H9 (cell line): ENCODE measurements at regions not wholly inside any gene's neighbourhood (a gene's known extent, or its start where the extent isn't known, plus 50 kb on each side); places are given as distances from the start of the nearest gene placed in this dataset.

Source experiments
- DNase-seq: peaks from one replicate; pipeline ENCODE4 v3.0.0-alpha.2; 2017
- H2AFZ ChIP-seq: one replicate; pipeline ENCODE4 v1.6.1; 2013; ENCODE audit warnings: mild to moderate bottlenecking, low read length, control low read depth, moderate library complexity
- H2AK5ac ChIP-seq: 2 replicates; pipeline ENCODE4 v1.6.1; 2013; ENCODE audit warnings: low read length, control low read depth, mixed read lengths; ENCODE audit not compliant: insufficient read length
- H2BK120ac ChIP-seq: one replicate; pipeline ENCODE4 v1.6.1; 2013; ENCODE audit warnings: low read depth, mild to moderate bottlenecking, low read length, control low read depth, inconsistent platforms; ENCODE audit not compliant: poor library complexity, severe bottlenecking
- H2BK12ac ChIP-seq: 2 replicates; pipeline ENCODE4 v1.6.1; 2013; ENCODE audit warnings: low read length, control low read depth, mixed read lengths, low read depth; ENCODE audit not compliant: insufficient read length
- H2BK15ac ChIP-seq: 2 replicates; pipeline ENCODE4 v1.6.1; 2013; ENCODE audit warnings: low read depth, low read length, control low read depth
- H2BK20ac ChIP-seq: one replicate; pipeline ENCODE4 v1.6.1; 2013; ENCODE audit warnings: low read depth, mild to moderate bottlenecking, low read length, control low read depth, inconsistent platforms; ENCODE audit not compliant: poor library complexity, severe bottlenecking
- H2BK5ac ChIP-seq: 2 replicates; pipeline ENCODE4 v1.6.1; 2013; ENCODE audit warnings: low read length, control low read depth, mixed read lengths; ENCODE audit not compliant: insufficient read length
- H3K14ac ChIP-seq: 2 replicates; pipeline ENCODE4 v1.6.1; 2013; ENCODE audit warnings: low read length, control low read depth; ENCODE audit not compliant: insufficient read depth
- H3K18ac ChIP-seq: 2 replicates; pipeline ENCODE4 v1.6.1; 2013; ENCODE audit warnings: low read depth, mild to moderate bottlenecking, mixed read lengths, low read length, control low read depth; ENCODE audit not compliant: insufficient read length
- H3K23ac ChIP-seq: 2 replicates; pipeline ENCODE4 v1.6.1; 2013; ENCODE audit warnings: low read length, control low read depth, mixed read lengths, low read depth; ENCODE audit not compliant: insufficient read length
- H3K23me2 ChIP-seq: 2 replicates; pipeline ENCODE4 v1.6.1; 2013; ENCODE audit warnings: low read depth, mild to moderate bottlenecking, mixed read lengths, low read length, control low read depth; ENCODE audit not compliant: insufficient read length, poor library complexity, severe bottlenecking
- H3K27ac ChIP-seq: 2 replicates; pipeline ENCODE4 v1.5.1; 2013; ENCODE audit warnings: low read length, control low read depth, mixed read lengths, low read depth; ENCODE audit not compliant: insufficient read length
- H3K27me3 ChIP-seq: 2 replicates; pipeline ENCODE4 v1.6.1; 2013; ENCODE audit warnings: low read length, control low read depth, inconsistent platforms; ENCODE audit not compliant: insufficient read depth
- H3K4ac ChIP-seq: 2 replicates; pipeline ENCODE4 v1.6.1; 2013; ENCODE audit warnings: low read depth, mild to moderate bottlenecking, control low read depth, inconsistent platforms, low read length, moderate library complexity
- H3K4me1 ChIP-seq: 2 replicates; pipeline ENCODE4 v1.6.1; 2013; ENCODE audit warnings: low read length, control low read depth, inconsistent platforms; ENCODE audit not compliant: insufficient read depth
- H3K4me2 ChIP-seq: 2 replicates; pipeline ENCODE4 v1.6.1; 2013; ENCODE audit warnings: low read length, control low read depth, mixed read lengths; ENCODE audit not compliant: insufficient read length, insufficient read depth
- H3K56ac ChIP-seq: 2 replicates; pipeline ENCODE4 v1.6.1; 2013; ENCODE audit warnings: low read depth, mild to moderate bottlenecking, mixed read lengths, low read length, control low read depth; ENCODE audit not compliant: insufficient read length
- H3K79me1 ChIP-seq: 2 replicates; pipeline ENCODE4 v1.6.1; 2013; ENCODE audit warnings: low read depth, mild to moderate bottlenecking, moderate library complexity, low read length, control low read depth, inconsistent platforms; ENCODE audit not compliant: insufficient read depth, poor library complexity, severe bottlenecking
- H3K79me2 ChIP-seq: 2 replicates; pipeline ENCODE4 v1.6.1; 2013; ENCODE audit warnings: low read length, control low read depth, inconsistent platforms; ENCODE audit not compliant: insufficient read depth
- H3K9ac ChIP-seq: 2 replicates; pipeline ENCODE4 v1.6.1; 2013; ENCODE audit warnings: low read length, control low read depth, mixed read lengths; ENCODE audit not compliant: insufficient read length; ENCODE audit errors: extremely low read depth
- H3K9me3 ChIP-seq: one replicate; pipeline ENCODE4 v1.6.1; 2013; ENCODE audit warnings: low read depth, low read length, inconsistent platforms; ENCODE audit not compliant: control insufficient read depth
- H3T11ph ChIP-seq: one replicate; pipeline ENCODE4 v1.6.1; 2013; ENCODE audit warnings: mild to moderate bottlenecking, low read length, control low read depth, inconsistent platforms
- H4K20me1 ChIP-seq: one replicate; pipeline ENCODE4 v1.6.1; 2013; ENCODE audit not compliant: control insufficient read depth, insufficient read length, insufficient read depth
- H4K5ac ChIP-seq: 2 replicates; pipeline ENCODE4 v1.6.1; 2013; ENCODE audit warnings: low read depth, mild to moderate bottlenecking, mixed read lengths, low read length, control low read depth; ENCODE audit not compliant: insufficient read length
- H4K8ac ChIP-seq: replicated peaks from 2 replicates; pipeline ENCODE4 v1.6.1; 2013; ENCODE audit warnings: low read length, control low read depth, mixed read lengths, low read depth; ENCODE audit not compliant: insufficient read length
- H4K91ac ChIP-seq: 2 replicates; pipeline ENCODE4 v1.6.1; 2013; ENCODE audit warnings: low read depth, mild to moderate bottlenecking, moderate library complexity, mixed read lengths, low read length, control low read depth; ENCODE audit not compliant: insufficient read length
- H3K27ac Mint-ChIP-seq, 3 experiments: 2 replicates in 2 of 3; 3 replicates in 1 of 3; pipeline ENCODE4 v1.8.0; 2020 to 2021; ENCODE audit warnings: mixed read lengths in 3 of 3, mild to moderate bottlenecking in 1 of 3, moderate library complexity in 1 of 3
- H3K27me3 Mint-ChIP-seq: 2 replicates; pipeline ENCODE4 v1.8.0; 2021; ENCODE audit warnings: low read depth, mild to moderate bottlenecking, moderate library complexity, mixed read lengths
- H3K36me3 Mint-ChIP-seq, 3 experiments: 2 replicates in 2 of 3; 3 replicates in 1 of 3; pipeline ENCODE4 v1.8.0; 2020 to 2021; ENCODE audit warnings: low read depth in 3 of 3, mixed read lengths in 3 of 3; ENCODE audit not compliant: insufficient read depth in 1 of 3
- H3K4me1 Mint-ChIP-seq, 2 experiments: 2 replicates each; pipeline ENCODE4 v1.8.0; 2020; ENCODE audit warnings: mixed read lengths in 2 of 2
- H3K4me3 Mint-ChIP-seq, 2 experiments: 2 replicates in 1 of 2; 3 replicates in 1 of 2; pipeline ENCODE4 v1.8.0; 2020 to 2021; ENCODE audit warnings: mild to moderate bottlenecking in 2 of 2, mixed read lengths in 2 of 2, moderate library complexity in 1 of 2
- H3K9me3 Mint-ChIP-seq, 2 experiments: 2 replicates in 1 of 2; 3 replicates in 1 of 2; pipeline ENCODE4 v1.8.0; 2020; ENCODE audit warnings: mild to moderate bottlenecking in 2 of 2, mixed read lengths in 2 of 2, moderate library complexity in 1 of 2
- TF ChIP-seq, protein P1 (sequence below): fragments of 200-600 bp; sonication (generic); conservative IDR thresholded peaks from 3 replicates; pipeline ENCODE4 v1.8.0; 2021; ENCODE audit warnings: antibody characterized with exemption, mild to moderate bottlenecking

DNA sequence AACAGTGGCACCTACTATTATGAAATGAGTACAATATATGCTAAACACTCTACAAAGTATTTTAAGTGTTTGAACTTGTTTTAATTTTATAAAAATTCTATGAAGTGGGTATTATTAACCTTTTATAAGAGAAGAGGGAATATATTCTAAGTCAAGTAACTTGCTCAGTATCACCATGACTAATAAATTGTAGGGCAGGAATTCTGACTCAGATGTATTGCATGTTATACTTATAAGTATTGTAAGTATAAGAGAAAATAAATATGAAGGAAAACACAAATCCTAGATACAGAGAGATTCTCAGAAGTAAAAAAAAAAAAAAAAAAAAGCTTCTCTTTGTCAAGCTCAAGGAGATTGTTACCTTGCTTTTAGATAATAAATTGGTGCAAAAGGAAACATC is 893.2 kb downstream of the SLC16A7 start:
- no peak overlapping the region for H3K56ac ChIP-seq
- no peak overlapping the region for H4K8ac ChIP-seq
- no peak overlapping the region for H3K23ac ChIP-seq
- Mint-ChIP-seq H3K36me3 (no peaks in the 10 kb centered on the region), H3K27me3 (no peaks in the 10 kb centered on the region), H3K9me3 (no peaks in the 10 kb centered on the region; a peak in 1 of 5 replicates), H3K27ac (no peak overlapping the region), H3K4me3 (no peak overlapping the region), H3K4me1 (peaks cover 1 to 3% of the 10 kb centered on the region in 2 experiments; a peak in 2 of 4 replicates)
- H3K9ac ChIP-seq, result no peak overlapping the region
- no peak overlapping the region for H3K14ac ChIP-seq
- H2BK5ac ChIP-seq, result no peak overlapping the region
- no peak overlapping the region for H4K91ac ChIP-seq
- H3K27me3 ChIP-seq, result no peaks in the 10 kb centered on the region
- H2AK5ac ChIP-seq, result no peak overlapping the region
- no peak overlapping the region for H2BK15ac ChIP-seq
- H2BK120ac ChIP-seq, result no peak overlapping the region
- H4K5ac ChIP-seq, result no peak overlapping the region
- no peak overlapping the region for H3K4ac ChIP-seq
- no peak for DNase-seq
- no peak overlapping the region for H3T11ph ChIP-seq
- H3K23me2 ChIP-seq, result no peaks in the 10 kb centered on the region
- TF ChIP-seq, protein P1, sequence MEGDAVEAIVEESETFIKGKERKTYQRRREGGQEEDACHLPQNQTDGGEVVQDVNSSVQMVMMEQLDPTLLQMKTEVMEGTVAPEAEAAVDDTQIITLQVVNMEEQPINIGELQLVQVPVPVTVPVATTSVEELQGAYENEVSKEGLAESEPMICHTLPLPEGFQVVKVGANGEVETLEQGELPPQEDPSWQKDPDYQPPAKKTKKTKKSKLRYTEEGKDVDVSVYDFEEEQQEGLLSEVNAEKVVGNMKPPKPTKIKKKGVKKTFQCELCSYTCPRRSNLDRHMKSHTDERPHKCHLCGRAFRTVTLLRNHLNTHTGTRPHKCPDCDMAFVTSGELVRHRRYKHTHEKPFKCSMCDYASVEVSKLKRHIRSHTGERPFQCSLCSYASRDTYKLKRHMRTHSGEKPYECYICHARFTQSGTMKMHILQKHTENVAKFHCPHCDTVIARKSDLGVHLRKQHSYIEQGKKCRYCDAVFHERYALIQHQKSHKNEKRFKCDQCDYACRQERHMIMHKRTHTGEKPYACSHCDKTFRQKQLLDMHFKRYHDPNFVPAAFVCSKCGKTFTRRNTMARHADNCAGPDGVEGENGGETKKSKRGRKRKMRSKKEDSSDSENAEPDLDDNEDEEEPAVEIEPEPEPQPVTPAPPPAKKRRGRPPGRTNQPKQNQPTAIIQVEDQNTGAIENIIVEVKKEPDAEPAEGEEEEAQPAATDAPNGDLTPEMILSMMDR, result no peak
- H3K18ac ChIP-seq, result no peak overlapping the region
- H2AFZ ChIP-seq, result no peak overlapping the region
- H3K4me2 ChIP-seq, result no peak overlapping the region
- H3K79me1 ChIP-seq, result no peaks in the 10 kb centered on the region
- no peak overlapping the region for H3K27ac ChIP-seq
- no peak overlapping the region for H2BK20ac ChIP-seq
- H3K4me1 ChIP-seq, result no peaks in the 10 kb centered on the region
- H3K79me2 ChIP-seq, result no peaks in the 10 kb centered on the region
- no peaks in the 10 kb centered on the region for H3K9me3 ChIP-seq
- H2BK12ac ChIP-seq, result no peak overlapping the region
- H4K20me1 ChIP-seq, result no peaks in the 10 kb centered on the region
